Esophagus mucosa (tissue), 1 donor: ENCODE measurements at regions not wholly inside any gene's neighbourhood (a gene's known extent, or its start where the extent isn't known, plus 50 kb on each side); places are given as distances from the start of the nearest gene placed in this dataset.
"Not testable (repeated sequence)": the region's sequence is repeated elsewhere in the genome, so short reads cannot be mapped to it uniquely, and the experiment has no call there.

Experiments used
- ATAC-seq: fragments of 200-7000 bp; cut with Tn5 transposase; one replicate; pipeline ENCODE4 v1.9.1; 2020
- donor health status: DM: yes; HTN: yes; CAD: no.

DNA sequence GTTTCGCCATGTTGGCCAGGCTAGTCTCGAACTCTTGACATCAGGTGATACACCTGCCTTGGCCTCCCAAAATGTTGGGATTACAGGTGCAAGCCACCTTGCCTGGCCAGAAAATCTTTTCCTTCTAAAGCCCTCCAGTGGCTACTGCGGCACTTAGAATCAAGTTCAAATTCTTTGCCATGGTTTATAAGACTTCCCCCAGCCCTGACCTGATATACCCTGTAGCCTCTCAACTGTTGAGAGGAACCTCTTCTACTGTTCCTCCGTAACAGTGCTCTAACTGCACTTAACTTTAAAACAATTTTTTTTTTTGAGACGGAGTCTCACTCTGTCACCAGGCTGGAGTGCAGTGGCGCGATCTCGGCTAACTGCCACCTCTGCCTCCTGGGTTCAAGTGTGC, 235.6 kb downstream of the BCAS1 start:
- ATAC-seq = no peak

DNA sequence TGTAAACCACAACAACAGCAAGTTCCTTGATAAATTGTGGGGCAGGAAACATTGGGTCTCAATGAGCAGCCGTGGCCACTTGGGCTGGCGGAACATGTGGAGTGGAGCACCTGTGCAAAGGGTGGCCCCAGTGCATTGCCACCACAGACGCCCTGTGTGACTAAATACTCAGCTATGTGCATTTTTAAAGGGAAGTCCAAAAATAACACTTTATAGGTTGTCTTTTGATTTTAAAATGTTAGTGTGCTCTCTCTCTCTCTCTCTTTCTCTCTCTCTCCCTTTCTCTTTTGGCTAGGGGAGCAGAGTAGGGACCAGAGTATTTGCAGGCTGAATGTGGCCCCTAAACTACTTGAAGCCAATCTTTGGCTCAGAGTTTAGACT, 236.3 kb downstream of the BCAS1 start:
- ATAC-seq = peak; percentile 21

DNA sequence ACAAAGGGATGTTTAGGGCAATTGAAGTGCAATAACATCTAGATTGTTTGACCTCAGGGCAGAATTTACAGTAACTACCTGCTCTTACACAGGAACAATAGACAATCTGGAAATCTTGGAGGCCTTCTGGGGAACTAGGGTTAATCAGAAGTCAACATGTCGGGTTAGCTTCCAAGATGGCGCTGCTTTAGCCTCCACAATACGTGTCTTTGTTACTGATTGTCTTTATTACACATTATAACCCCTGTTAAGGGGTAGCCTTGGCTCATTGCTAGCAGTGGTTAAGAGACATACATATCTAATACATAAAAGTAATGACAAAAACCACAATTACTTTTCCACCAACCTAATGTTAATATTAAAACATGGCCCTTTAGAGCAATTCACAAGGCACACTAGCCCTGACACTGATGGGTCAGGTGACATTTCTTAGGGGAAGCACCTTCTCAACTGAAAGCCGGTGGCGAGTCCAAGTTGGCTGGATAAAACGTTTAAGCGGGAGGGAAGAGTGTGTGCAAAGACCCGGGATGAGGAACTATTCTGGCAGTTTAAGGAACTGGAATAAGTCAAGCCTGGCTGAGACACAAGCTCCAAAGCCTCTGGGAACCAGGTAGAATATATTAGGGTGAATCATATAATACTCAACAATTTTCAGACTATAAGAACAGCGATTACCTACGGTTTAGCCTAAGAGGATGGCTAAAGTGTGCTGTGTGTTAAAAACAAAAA, 236.9 kb downstream of the BCAS1 start:
- peak; percentile 33 for ATAC-seq

DNA sequence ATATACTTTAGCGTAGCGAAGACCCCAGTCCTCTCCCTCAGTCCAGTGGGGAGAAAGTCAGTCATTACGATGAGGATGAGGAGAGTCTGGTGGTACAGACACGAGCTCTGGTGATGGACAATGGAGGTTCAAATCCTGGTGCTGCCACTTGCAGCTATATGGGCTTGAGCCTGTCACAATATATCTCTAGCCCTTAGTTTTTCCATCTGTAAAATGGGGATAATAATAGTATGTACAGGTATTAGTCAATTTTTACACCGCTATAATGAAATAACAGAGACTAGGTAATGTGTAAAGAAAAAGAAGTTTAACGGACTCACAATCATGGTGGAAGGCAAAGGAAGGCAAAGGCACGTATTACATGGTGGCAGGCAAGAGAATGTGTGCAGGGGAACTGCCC, 237.9 kb downstream of the BCAS1 start:
- ATAC-seq = no peak

DNA sequence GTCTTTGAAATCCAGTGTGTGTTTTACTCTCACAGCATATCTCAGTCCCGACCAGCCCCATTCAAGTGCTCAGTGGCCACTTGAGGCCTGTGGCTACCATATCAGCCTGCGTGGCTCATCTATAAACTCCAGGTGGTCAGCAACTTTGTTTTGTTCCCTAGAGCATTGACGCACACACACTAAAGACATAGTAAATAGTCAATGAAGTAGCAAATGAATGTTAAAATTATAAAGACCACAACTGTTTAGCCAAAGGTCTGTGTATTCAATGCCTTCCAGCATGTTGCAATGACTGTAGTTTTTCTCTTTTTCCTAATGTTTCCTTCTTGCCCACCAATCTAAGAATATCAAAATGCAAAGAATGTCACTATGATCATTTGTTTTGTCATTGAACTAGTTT, 238.2 kb upstream of the ZNF217 start:
- no peak for ATAC-seq

DNA sequence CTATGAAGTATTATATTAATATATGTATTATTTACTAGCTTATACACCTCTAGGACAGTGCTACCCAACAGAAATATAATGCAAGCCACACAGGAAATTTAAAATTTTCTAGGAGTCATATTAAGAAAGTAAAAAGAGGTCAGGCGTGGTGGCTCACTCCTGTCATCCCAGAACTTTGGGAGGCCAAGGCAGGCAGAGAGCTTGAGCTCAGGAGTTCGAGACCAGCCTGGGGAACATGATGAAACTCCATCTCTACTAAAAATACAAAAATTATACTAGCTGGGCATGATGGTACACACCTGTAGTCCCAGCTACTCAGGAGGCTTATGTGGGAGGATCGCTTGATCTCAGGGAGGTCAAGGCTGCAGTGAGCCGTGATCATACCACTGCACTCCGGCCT, 237.6 kb upstream of the ZNF217 start:
- no peak for ATAC-seq

DNA sequence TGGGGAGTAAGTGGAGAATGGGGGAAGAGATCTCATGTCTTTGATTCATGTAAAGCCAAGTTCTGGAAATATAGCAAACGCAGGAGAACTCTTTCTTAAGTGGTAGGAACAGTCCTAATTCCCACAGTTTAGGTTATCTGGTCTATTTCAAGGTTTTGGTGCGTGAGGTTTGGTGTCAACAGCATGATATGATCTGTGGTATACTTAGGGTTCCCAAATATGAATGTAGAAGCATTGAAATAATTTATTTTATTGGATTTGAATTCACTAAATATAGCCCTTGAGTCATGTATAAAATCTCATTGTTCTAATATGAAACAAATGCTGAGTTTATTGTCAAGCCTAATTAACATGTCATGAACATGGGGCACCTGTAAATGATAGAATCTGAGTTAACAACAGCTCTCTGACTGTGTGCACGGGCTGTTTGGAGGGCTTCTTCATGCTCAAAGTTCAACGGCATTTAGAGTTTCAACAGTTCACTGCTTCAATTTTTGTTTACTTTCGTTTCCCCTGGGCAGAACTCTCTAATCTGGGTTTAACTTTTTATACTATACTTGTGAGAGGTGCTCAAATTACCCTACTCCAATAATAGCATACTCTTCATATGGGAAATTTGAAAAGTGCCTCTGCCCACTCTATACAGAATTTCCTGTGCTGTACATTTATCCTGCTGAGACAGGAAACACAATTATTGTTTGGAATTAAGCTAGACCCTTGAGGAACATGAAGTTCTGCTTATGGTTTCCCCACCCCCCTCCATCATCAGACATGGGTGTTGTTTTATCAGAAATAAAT, 236.3 kb upstream of the ZNF217 start:
- ATAC-seq = no peak

DNA sequence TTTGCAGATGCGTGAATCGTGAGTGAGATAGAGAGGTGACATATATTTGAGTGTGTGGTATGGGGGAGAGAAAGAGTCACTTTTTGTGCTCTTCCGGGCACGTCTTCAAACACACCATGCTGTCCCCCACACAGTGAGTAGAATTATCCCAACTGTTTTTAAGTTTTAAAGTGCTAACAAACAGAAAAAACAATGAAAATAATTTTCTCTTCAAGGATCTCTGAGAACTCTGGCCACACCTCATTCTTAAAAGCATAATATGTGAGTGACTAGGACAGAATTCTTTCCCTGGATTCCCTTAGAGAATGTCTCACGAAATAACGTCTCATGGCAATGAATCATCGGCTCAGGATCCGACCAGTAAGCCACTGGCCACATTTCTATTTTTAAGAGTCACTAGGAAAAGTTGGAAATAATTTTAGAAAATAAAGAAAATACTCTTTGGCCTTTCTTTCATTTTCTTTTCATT, 235.7 kb upstream of the ZNF217 start:
- ATAC-seq = peak; percentile 76

DNA sequence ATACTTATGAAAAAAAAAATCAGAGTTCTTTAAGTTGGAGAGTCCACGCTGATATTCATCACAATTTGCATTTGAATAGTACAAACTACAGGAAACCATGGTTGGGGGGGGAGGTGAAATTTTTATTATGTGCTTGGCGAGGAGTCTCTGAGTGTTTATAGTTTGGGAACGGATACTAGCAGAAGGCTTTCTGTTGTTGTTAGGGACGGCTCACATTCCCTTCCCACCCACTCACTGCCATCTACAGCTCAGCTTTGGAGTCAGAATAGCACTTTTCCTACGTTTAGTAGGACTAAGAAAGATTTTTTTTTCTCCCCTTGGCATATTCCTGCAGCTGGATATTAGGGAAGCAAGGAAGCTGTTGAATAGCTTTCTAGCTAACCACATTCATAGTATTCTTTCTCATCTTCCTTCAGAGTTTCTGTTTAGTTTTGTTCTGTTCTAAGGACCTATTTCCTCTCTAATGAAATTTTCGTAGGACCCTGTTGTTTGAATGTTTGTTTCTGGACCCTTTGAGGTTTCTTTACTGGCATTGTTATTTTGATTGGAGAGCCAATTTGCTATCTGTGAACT, 235.1 kb upstream of the ZNF217 start:
- peak; percentile 21 for ATAC-seq

DNA sequence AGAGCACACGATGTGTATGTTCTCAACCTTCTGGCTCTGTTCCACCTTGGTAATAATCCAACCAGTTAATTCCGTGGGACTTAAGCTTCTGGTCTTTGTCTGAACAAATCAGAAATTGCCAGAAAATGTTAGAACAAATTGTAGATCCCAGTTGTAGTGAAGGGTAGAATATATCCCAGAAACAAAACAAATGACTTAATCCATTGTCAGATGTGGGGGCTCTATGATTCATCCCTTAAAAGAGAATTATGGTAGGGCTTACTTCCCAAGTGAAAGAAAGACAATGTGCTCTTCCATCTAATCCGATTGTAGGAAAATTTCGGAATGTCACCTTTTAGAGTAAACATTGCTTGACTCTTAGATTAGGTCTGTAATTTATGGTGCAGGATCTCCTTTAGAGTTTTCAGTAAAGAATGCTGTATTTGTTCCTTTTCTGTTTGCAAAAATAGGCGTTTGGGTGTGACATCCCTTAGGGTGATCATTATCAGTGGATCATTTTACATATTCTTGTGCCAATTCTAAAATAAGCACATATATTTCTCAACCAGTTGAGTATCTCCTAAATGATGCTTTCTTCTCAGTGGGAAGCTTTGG, 234.5 kb upstream of the ZNF217 start:
- peak; percentile 48 for ATAC-seq

DNA sequence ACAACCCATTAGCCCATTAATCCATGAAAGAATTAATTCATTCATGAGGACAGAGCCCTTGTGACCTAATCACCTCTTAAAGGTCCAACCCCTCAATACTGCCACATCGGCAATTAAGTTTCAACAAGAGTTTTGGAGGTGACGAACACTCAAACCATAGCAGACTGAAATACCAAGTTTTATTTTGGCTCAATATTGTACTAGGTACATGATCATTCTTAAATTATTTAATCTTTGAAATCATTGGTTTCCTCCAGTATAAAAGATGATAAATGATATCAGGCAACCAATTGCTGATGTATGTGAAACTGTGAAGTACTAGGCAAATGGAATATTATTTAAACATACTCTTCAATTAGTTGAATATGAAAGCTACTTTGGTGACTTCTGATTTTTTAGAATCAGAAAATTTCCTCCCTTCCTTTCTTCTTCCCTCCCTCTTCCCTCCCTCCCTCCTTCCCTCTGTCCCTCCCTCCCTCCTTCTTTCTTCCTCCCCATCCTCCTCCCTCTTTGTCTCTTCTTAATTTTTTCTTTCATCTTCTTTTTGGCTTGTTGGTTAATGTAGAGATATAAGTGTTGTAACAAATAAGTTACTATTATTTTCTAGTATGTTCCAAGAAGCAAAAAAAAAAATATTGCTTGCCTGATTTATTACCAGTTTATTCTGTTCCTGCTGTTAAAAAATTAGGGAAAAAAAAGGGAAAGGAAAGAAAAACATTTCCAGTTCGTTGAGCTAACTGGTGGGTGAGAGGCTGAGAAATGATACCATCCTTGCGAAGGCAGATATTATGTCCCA, 233.9 kb upstream of the ZNF217 start:
- ATAC-seq = no peak

DNA sequence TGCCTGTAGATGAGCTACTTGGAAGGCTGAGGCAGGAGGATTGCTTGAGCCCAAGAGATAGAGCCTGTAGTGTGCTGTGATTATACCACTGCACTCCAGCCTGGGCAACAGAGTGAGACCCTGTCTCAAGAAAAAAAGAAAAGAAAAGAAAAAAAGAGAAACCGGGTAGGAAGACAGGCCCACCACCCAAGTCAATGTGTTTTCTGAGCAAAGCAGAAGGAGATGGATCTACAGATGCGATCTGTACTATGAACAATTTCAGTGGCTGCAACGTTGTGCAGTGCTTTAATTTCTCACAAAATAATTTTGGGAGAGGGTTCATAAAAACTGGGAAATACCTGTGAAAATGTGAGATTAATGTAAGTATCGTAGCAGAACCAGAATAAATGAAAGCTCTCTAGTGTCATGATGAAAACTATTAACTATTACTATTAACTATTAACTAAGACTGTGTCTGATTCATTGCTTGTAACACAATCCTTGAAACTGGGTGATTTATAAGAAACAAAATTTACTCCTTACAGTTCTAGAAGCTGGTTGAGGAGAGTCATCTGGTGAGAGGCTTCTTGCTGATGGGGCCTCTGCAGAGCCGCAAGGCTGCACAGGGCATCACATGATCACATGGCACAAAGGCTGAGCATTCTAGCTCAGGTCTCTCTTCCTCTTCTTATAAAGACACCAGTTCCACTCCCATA, 233.1 kb upstream of the ZNF217 start:
- ATAC-seq = peak; percentile 32

DNA sequence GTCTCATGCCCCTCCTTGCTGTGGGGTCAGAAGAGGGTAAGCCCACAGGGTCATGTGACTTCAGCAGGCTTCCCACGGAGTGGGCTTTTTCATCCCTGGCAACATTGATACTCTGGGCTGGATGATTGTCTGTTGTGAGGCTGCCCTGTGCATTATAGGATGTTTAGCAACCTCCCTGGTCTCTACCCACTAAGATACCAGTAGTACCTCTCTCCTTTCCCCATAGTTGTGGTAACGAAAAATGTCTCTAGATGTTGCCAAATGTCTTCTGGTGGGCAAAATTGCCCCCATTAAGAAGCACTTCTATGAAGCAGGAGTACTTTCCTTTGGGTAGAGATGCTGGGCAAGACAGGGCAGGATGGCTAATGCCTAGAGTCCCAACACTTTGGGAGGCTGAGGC, 232.5 kb upstream of the ZNF217 start:
- no peak for ATAC-seq

DNA sequence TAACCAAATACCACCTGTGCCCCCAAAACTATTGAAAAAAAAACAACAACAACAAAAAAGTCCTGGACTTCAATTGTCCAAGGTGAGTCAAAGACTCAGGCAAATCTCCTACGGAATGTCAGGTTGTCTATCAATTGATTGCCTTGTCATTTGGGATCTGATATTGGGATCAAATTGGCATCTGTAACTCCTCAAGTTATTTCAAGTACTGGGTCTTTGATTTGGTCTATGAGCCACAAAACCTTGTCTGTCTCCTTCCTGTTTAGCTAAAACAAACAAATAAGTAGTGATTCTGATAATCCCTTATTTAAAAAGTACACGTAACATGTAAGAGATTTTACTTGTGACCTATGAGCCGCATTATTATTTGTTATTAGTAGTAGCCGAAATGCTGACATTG, 231.6 kb upstream of the ZNF217 start:
- ATAC-seq = no peak

DNA sequence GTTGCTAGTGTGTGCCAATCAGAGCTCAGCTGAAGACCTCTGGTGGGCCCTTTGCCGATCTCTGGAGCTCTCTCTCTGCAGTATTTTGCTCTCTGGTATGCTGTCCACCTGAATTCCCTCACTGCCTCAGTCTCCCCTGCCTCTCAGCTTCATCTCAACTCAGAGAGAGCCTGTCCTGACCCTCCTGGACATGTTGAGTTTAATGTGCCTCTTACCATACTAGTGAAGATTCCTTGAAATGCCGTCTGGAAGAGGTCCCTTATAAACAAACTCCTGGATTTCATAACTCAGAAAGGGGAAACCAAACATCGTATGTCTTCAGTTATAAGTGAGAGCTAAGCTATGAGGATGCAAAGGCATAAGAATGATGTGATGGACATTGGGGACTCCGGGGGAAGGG, 231.1 kb upstream of the ZNF217 start:
- no peak for ATAC-seq

DNA sequence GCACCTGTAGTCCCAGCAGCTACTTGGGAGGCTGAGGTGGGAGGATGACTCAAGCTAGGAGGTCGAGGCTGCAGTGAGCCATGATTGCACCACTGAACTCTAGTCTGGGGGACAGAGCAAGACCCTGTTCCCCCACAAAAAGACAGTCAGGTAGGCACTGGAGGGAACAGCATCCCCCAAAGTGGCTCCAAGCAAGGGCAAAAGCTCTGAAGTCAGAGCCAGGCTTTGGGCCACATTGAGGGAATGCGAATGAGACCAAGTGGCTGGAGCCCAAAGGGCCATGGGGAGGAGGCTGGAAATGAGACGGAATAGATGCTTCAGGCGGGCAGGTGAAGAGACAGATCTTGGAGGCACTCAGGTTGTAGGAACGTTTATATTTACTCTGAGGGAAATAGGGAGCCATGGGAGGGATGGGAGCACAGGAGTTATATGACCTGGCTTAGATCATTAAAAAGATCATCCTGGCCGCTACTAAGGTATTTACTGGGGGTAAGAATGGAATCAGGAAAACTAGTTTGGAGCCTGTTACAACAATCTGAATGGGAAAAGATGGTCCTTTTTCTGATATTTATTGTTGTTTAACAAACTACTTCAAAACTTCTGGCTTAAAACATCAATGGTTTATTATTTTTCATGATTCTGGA, 229.6 kb upstream of the ZNF217 start:
- ATAC-seq = no peak

DNA sequence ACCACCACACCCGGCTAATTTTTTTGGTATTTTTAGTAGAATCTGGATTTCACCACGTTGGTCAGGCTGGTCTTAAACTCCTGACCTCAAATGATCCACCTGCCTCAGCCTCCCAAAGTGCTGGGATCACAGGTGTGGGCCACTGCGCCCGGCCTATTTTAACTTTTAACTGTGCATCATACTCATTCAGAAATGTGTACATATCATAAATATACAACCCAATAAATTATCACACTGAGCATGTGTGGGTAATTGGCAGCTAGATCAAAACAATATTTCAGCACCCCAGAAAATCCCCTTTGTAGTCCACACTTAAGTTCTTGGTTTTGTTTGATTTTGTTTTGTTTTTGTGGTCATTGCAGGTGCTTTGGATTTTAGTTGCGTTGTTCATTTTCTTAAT, 228.9 kb upstream of the ZNF217 start:
- ATAC-seq = no peak

DNA sequence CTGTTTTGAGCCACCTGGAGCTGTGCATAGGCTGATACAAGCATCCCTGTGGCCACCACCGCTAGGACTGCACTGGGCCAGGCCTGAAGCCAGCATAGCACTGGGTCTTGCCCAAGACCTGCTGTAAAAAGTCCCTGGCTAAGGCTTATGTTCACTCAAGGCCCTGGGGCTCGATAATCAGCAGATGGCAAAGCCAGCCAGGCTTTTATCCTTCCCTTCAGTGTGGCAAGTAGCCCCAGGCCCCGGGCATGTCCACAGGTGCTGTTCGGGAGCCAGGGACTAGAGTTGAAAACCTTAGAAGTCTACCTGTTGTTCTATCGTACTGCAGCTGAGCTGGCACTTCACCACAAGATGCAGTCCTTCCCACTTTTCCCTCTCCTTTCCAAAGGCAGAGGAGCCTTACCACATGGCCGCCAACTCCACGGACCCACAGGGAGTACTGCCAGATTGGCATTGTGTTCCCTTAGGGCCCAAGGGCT, 226.4 kb upstream of the ZNF217 start:
- peak; percentile 42 for ATAC-seq

DNA sequence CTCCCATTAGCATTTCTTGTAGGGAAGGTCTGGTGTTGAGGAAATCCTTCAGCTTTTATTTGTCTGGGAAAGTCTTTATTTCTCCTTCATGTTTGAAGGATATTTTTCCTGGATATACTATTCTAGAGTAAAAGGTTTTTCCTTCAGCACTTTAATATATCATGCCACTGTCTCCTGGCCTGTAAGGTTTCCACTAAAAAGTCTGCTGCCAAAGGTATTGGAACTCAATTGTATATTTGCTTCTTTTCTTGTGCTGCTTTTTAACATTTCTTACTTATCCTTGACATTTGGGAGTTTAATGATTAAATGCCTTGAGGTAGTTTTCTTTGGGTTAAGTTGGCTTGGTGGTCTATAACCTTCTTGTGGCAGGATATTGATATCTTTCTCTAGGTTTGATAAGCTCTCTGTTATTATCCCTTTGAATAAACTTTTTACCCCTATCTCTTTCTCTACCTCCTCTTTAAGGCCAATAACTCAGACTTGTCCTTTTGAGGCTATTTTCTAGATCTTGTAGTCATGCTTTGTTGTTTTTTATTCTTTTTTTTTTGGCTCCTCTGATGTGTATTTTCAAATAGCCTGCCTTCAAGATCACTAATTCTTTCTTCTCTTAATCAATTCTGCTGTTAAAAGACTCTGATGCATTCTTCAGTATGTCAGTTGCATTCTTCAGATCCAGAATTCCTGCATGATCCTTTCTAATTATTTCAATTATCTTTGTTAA, 225.0 kb upstream of the ZNF217 start:
- no peak for ATAC-seq

DNA sequence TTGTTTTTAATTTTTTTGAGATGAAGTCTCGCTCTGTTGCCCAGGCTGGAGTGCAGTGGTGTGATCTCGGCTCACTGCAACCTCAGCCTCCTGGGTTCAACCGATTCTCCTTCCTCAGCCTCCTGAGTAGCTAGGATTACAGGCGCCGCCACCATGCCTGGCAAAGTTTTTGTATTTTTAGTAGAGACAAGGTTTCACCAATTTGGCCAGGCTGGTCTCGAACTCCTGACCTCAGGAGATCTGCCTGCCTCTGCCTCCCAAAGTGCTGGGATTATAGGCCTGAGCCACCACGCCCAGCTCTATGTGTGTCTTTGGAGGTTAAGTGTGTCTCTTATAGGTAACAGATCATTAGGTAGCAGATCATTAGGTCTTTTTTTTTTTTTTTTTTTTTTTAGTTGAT, 223.9 kb upstream of the ZNF217 start:
- ATAC-seq = not testable (repeated sequence)
